ENCODE measurements at regions not wholly inside any gene's neighbourhood (a gene's known extent, or its start where the extent isn't known, plus 50 kb on each side); places are given as distances from the start of the nearest gene placed in this dataset.

- TF ChIP-seq, protein P1, sequence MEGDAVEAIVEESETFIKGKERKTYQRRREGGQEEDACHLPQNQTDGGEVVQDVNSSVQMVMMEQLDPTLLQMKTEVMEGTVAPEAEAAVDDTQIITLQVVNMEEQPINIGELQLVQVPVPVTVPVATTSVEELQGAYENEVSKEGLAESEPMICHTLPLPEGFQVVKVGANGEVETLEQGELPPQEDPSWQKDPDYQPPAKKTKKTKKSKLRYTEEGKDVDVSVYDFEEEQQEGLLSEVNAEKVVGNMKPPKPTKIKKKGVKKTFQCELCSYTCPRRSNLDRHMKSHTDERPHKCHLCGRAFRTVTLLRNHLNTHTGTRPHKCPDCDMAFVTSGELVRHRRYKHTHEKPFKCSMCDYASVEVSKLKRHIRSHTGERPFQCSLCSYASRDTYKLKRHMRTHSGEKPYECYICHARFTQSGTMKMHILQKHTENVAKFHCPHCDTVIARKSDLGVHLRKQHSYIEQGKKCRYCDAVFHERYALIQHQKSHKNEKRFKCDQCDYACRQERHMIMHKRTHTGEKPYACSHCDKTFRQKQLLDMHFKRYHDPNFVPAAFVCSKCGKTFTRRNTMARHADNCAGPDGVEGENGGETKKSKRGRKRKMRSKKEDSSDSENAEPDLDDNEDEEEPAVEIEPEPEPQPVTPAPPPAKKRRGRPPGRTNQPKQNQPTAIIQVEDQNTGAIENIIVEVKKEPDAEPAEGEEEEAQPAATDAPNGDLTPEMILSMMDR (IDR thresholded peaks at IDR 0.05), result no peak
- no peak for TF ChIP-seq EZH2 (IDR thresholded peaks at IDR 0.05; ENCODE audit: borderline replicate concordance, insufficient read depth, low read depth, low read length, poor library complexity, severe bottlenecking)
Observed at GRCh38 chr13:80476953-80477352, 136.0 kb upstream of the SPRY2 start.
